Mesenchymal stem cell (in vitro differentiated cells and primary cell): ENCODE measurements at regions not wholly inside any gene's neighbourhood (a gene's known extent, or its start where the extent isn't known, plus 50 kb on each side); places are given as distances from the start of the nearest gene placed in this dataset.

Experiments
- DNase-seq: peaks from one replicate; pipeline ENCODE4 v3.0.0-alpha.2; 2013
- H2AFZ ChIP-seq: one replicate; pipeline ENCODE4 v1.6.1; 2013; ENCODE audit warnings: low read depth, mild to moderate bottlenecking, control low read depth, inconsistent platforms, low read length, moderate library complexity
- H2AK5ac ChIP-seq: 2 replicates; pipeline ENCODE4 v1.6.1; 2013; ENCODE audit warnings: low read length, moderate library complexity, mild to moderate bottlenecking, inconsistent platforms; ENCODE audit not compliant: severe bottlenecking
- H2BK120ac ChIP-seq: one replicate; pipeline ENCODE4 v1.6.1; 2013; ENCODE audit warnings: low read depth, mild to moderate bottlenecking, inconsistent platforms, low read length, moderate library complexity
- H2BK12ac ChIP-seq, 2 experiments: one replicate each; pipeline ENCODE4 v1.6.1; 2013; ENCODE audit warnings: inconsistent platforms in 2 of 2, low read length in 2 of 2, mild to moderate bottlenecking in 2 of 2, moderate library complexity in 2 of 2, control low read depth in 1 of 2
- H2BK15ac ChIP-seq: one replicate; pipeline ENCODE4 v1.6.1; 2013; ENCODE audit warnings: mild to moderate bottlenecking, low read depth, inconsistent platforms; ENCODE audit not compliant: poor library complexity, severe bottlenecking
- H2BK5ac ChIP-seq: 2 replicates; pipeline ENCODE4 v1.6.1; 2013; ENCODE audit warnings: low read depth, mild to moderate bottlenecking, low read length, control low read depth, inconsistent platforms; ENCODE audit not compliant: poor library complexity, severe bottlenecking
- H3K14ac ChIP-seq, 2 experiments: one replicate each; pipeline ENCODE4 v1.6.1; 2013; ENCODE audit warnings: inconsistent platforms in 2 of 2, low read length in 2 of 2, control low read depth in 1 of 2, mild to moderate bottlenecking in 1 of 2, moderate library complexity in 1 of 2
- H3K18ac ChIP-seq, 2 experiments: one replicate each; pipeline ENCODE4 v1.6.1; 2013; ENCODE audit warnings: inconsistent platforms in 2 of 2, low read length in 2 of 2, control low read depth in 1 of 2, low read depth in 1 of 2, mild to moderate bottlenecking in 1 of 2
- H3K23ac ChIP-seq, 2 experiments: one replicate each; pipeline ENCODE4 v1.6.1; 2013; ENCODE audit warnings: inconsistent platforms in 2 of 2, low read length in 2 of 2, mild to moderate bottlenecking in 2 of 2, moderate library complexity in 2 of 2, control low read depth in 1 of 2
- H3K27ac ChIP-seq: 2 replicates; pipeline ENCODE4 v1.5.1; 2013; ENCODE audit warnings: mild to moderate bottlenecking, moderate library complexity, low read length, control low read depth, inconsistent platforms; ENCODE audit not compliant: poor library complexity, severe bottlenecking
- H3K27me3 ChIP-seq, 2 experiments: 2 replicates each; pipeline versions ENCODE4 v1.6.1 to v1.7.0; 2013; ENCODE audit warnings: low read length in 2 of 2, mild to moderate bottlenecking in 2 of 2, moderate library complexity in 2 of 2, control low read depth in 1 of 2, inconsistent platforms in 1 of 2; ENCODE audit not compliant: control insufficient read depth in 1 of 2, insufficient read depth in 1 of 2
- H3K36me3 ChIP-seq, 2 experiments: 2 replicates each; pipeline versions ENCODE4 v1.6.1 to v1.7.0; 2013; ENCODE audit warnings: low read length in 2 of 2, control low read depth in 1 of 2, inconsistent platforms in 1 of 2, low read depth in 1 of 2, mild to moderate bottlenecking in 1 of 2; ENCODE audit not compliant: insufficient read depth in 2 of 2, control insufficient read depth in 1 of 2
- H3K4ac ChIP-seq, 2 experiments: one replicate each; pipeline ENCODE4 v1.6.1; 2013; ENCODE audit warnings: inconsistent platforms in 2 of 2, low read length in 2 of 2, mild to moderate bottlenecking in 2 of 2, moderate library complexity in 2 of 2, control low read depth in 1 of 2, low read depth in 1 of 2
- H3K4me1 ChIP-seq: 2 replicates; pipeline ENCODE4 v1.6.1; 2013; ENCODE audit warnings: low read depth, low read length, control low read depth; ENCODE audit not compliant: control insufficient read depth, insufficient read depth
- H3K4me2 ChIP-seq: 2 replicates; pipeline ENCODE4 v1.6.1; 2013; ENCODE audit warnings: low read length, mild to moderate bottlenecking, inconsistent platforms; ENCODE audit not compliant: poor library complexity, severe bottlenecking
- H3K4me3 ChIP-seq, 2 experiments: 2 replicates each; pipeline versions ENCODE4 v1.5.1 to v1.7.0; 2013; ENCODE audit warnings: low read length in 2 of 2, mild to moderate bottlenecking in 2 of 2, control low read depth in 1 of 2, low read depth in 1 of 2; ENCODE audit not compliant: insufficient read depth in 1 of 2
- H3K79me1 ChIP-seq: replicated peaks from 2 replicates; pipeline ENCODE4 v1.6.1; 2013; ENCODE audit warnings: mild to moderate bottlenecking, control low read depth, low read length, inconsistent platforms; ENCODE audit not compliant: poor library complexity, severe bottlenecking
- H3K9ac ChIP-seq: 2 replicates; pipeline ENCODE4 v1.7.0; 2013; ENCODE audit warnings: mild to moderate bottlenecking, low read length, moderate library complexity
- H3K9me3 ChIP-seq: 2 replicates; pipeline ENCODE4 v1.7.0; 2013; ENCODE audit warnings: mild to moderate bottlenecking, low read length; ENCODE audit not compliant: control insufficient read depth
- H4K8ac ChIP-seq: one replicate; pipeline ENCODE4 v1.6.1; 2013; ENCODE audit warnings: inconsistent platforms, mild to moderate bottlenecking, low read length, moderate library complexity
- H4K91ac ChIP-seq: one replicate; pipeline ENCODE4 v1.6.1; 2013; ENCODE audit warnings: mild to moderate bottlenecking, low read length, inconsistent platforms
- WGBS: methylation state at CpG from one replicate; pipeline ENCODE4 v1.1.7; 2013; ENCODE audit warnings: mixed read lengths; 5-methylcytosine and 5-hydroxymethylcytosine counted together

DNA sequence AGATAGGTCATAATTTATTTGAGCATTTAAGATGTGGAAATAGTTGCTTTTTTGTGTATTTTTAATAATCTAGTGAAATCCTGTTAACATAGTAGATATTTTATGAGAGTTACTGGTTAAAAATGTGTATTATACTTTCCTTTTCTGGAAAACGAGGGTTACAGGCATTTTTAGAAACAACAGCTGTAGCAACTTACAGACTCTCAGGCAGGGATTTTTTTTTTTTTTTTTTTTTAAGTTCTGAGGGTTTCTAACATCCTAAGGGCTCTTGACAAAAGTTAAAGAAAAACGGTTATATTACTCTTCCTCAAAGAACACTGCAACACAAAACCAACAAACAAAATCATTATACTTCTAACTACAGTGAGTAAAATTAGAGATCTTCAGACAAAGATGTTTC, 205.9 kb downstream of the ACKR3 start:
- no peak overlapping the region for H3K4me2 ChIP-seq
- H3K4me3 ChIP-seq = no peak overlapping the region
- no peak overlapping the region for H2AK5ac ChIP-seq
- peaks cover 20% of the 10 kb centered on the region for H3K4me1 ChIP-seq
- DNase-seq = no peak
- H2BK120ac ChIP-seq = no peak overlapping the region
- no peaks in the 10 kb centered on the region for H3K36me3 ChIP-seq
- H3K9ac ChIP-seq = no peak overlapping the region
- H3K79me1 ChIP-seq = no peaks in the 10 kb centered on the region
- H4K8ac ChIP-seq = no peak overlapping the region
- WGBS = 20% methylated on average over 1 of the region's 2 CpGs
- no peak overlapping the region for H3K18ac ChIP-seq
- H3K14ac ChIP-seq = no peak overlapping the region
- no peak overlapping the region for H3K4ac ChIP-seq
- H3K23ac ChIP-seq = no peak overlapping the region
- no peaks in the 10 kb centered on the region for H3K9me3 ChIP-seq
- H4K91ac ChIP-seq = no peak overlapping the region
- no peak overlapping the region for H2BK15ac ChIP-seq
- H2BK5ac ChIP-seq = no peak overlapping the region
- no peak overlapping the region for H3K27ac ChIP-seq
- H2AFZ ChIP-seq = no peak overlapping the region
- H2BK12ac ChIP-seq = no peak overlapping the region
- no peaks in the 10 kb centered on the region for H3K27me3 ChIP-seq

DNA sequence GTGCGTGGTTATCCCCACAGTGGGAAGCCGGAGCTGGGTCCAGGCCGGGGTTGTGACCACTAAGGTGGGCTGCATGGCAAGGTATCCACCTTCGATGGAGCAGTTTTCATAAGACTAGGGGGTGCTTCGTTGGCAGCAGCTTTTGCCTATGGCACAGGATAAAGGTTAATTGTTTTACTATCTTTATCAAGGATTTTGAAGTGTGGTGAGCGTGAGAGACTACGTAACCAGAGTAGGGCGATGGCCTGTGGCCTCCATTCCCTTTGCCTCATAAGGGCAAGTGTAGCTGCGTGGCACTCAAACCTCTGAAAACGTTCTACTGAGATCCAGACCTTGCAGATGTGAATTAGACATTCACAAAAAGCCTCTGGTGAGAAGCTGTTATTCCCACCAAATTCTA, 206.6 kb downstream of the ACKR3 start:
- Histone ChIP-seq H2BK5ac (no peak overlapping the region), H3K4ac (no peak overlapping the region), H4K8ac (no peak overlapping the region), H3K27ac (peak overlapping the region; percentile 78), H2BK15ac (no peak overlapping the region), H3K14ac (no peak overlapping the region), H3K23ac (no peak overlapping the region), H3K9me3 (no peaks in the 10 kb centered on the region), H3K4me2 (no peak overlapping the region), H3K18ac (no peak overlapping the region), H3K36me3 (no peaks in the 10 kb centered on the region), H2BK120ac (no peak overlapping the region), H3K4me1 (peaks cover 20% of the 10 kb centered on the region), H3K9ac (no peak overlapping the region), H3K4me3 (no peak overlapping the region), H4K91ac (no peak overlapping the region), H2AK5ac (peak overlapping the region; percentile 96), H3K27me3 (no peaks in the 10 kb centered on the region), H3K79me1 (no peaks in the 10 kb centered on the region), H2AFZ (no peak overlapping the region), H2BK12ac (peak overlapping the region in 1 of 2 experiments; percentile 56)
- DNase-seq = no peak
- 87% methylated on average over 10 of the region's 10 CpGs for WGBS

DNA sequence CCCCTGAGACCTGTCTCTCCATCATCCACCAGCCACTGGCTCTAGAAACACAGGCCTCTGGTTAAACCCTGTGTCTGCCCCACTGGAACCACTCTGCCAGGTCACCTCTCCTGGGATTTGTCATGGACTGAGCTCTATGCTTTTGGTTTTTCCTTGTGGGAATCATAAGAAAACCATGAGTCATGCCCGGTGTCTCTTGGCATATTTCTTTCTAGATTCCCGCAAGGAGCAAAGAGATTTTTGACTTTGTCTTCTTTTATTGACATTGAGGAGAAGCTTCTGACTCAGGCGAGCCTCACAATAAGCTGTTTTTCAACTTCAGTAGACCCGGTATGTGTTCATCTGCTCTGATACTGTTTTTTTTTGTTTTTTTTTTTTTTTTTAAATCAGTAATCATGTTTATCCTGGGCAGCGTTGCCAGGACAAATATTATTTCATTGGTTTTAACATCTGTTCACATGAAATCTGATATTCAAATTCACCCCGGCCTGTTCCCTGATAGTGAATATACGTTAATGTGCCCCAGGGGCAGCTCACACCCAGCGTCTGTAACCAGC, 207.1 kb downstream of the ACKR3 start:
- H4K91ac ChIP-seq = no peak overlapping the region
- H2BK12ac ChIP-seq = no peak overlapping the region
- no peak overlapping the region for H3K23ac ChIP-seq
- no peaks in the 10 kb centered on the region for H3K9me3 ChIP-seq
- no peak overlapping the region for H3K14ac ChIP-seq
- WGBS = 56% methylated on average over 4 of the region's 8 CpGs
- no peak overlapping the region for H3K4me2 ChIP-seq
- no peak overlapping the region for H2BK120ac ChIP-seq
- peak; percentile 72 for DNase-seq
- H3K9ac ChIP-seq = peak overlapping the region; percentile 56
- H3K4me3 ChIP-seq = no peak overlapping the region
- H3K27me3 ChIP-seq = no peaks in the 10 kb centered on the region
- no peak overlapping the region for H2AFZ ChIP-seq
- no peak overlapping the region for H3K18ac ChIP-seq
- H2BK15ac ChIP-seq = no peak overlapping the region
- no peak overlapping the region for H3K4ac ChIP-seq
- H3K79me1 ChIP-seq = no peaks in the 10 kb centered on the region
- peak overlapping the region; percentile 96 for H2AK5ac ChIP-seq
- H3K27ac ChIP-seq = peak overlapping the region; percentile 78
- H2BK5ac ChIP-seq = no peak overlapping the region
- H3K4me1 ChIP-seq = peaks cover 20% of the 10 kb centered on the region
- no peak overlapping the region for H4K8ac ChIP-seq
- H3K36me3 ChIP-seq = no peaks in the 10 kb centered on the region

DNA sequence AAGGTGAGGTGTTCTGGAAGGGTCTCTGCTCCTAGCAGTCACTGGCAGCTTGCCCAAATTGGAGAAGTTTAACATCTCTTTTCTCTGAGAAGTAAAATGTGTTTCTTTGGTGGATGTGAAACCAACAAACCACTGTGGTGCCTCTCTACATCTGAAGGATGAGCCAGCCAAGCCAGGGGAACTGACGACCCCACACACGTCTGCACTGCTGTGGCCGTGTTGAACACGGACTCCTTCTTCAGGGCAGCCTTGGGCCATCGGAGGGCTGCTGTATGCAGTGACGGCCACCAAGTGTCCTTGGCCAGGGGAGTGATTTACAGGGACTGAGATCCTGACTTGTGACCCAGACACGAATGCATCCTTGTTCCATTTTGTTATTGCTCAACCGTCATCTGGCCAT, 207.8 kb downstream of the ACKR3 start:
- peaks cover 24% of the 10 kb centered on the region for H3K4me1 ChIP-seq
- no peak overlapping the region for H3K23ac ChIP-seq
- H3K14ac ChIP-seq = no peak overlapping the region
- no peak overlapping the region for H3K27ac ChIP-seq
- H3K4ac ChIP-seq = no peak overlapping the region
- no peak overlapping the region for H2AFZ ChIP-seq
- H3K79me1 ChIP-seq = no peaks in the 10 kb centered on the region
- no peak overlapping the region for H3K4me3 ChIP-seq
- H2BK120ac ChIP-seq = no peak overlapping the region
- peak overlapping the region; percentile 56 for H3K9ac ChIP-seq
- peak overlapping the region; percentile 57 for H4K91ac ChIP-seq
- no peak overlapping the region for H2BK12ac ChIP-seq
- H3K9me3 ChIP-seq = no peaks in the 10 kb centered on the region
- peak overlapping the region; percentile 96 for H2AK5ac ChIP-seq
- peaks cover 0 to 2% of the 10 kb centered on the region in 2 experiments for H3K27me3 ChIP-seq
- H4K8ac ChIP-seq = peak overlapping the region; percentile 6
- H3K36me3 ChIP-seq = no peaks in the 10 kb centered on the region
- 90% methylated on average over 8 of the region's 8 CpGs for WGBS
- no peak overlapping the region for H3K18ac ChIP-seq
- H2BK5ac ChIP-seq = no peak overlapping the region
- H2BK15ac ChIP-seq = no peak overlapping the region
- DNase-seq = no peak
- no peak overlapping the region for H3K4me2 ChIP-seq
